NCI-H748 treated with DMSO at 0.1 percent for 48 hours (cell line): ENCODE measurements at regions not wholly inside any gene's neighbourhood (a gene's known extent, or its start where the extent isn't known, plus 50 kb on each side); places are given as distances from the start of the nearest gene placed in this dataset.

Source experiments
- DNase-seq: peaks from one replicate; lab custom pipeline; 2025; lab: John Stamatoyannopoulos, UW

DNA sequence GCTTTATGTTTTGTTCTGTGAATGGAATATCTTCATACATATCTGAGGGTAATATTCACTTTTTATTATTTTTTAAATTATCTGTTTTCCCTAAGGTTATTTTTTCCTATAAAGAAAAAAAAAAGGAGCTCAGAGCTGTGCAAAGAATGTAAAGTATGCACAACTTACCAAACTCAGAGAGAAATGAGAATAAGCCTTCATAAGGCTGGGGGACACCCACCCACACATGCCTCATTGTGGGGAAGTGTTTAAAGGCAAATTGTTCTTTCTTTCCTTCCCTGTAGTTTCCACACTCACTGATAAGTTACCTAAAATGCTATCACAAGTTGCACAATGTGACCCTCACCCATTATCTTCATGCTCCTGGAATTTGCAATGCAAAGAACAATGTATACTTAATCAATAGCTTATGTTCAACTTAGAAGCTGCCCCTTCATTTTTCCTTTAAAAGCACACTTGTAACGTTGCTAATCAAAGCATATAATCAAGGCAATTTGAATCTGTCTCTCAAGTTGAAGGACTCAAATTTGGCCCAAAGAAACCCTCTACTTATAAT, 108.1 kb downstream of the GNAT3 start:
- DNase-seq = no peak

DNA sequence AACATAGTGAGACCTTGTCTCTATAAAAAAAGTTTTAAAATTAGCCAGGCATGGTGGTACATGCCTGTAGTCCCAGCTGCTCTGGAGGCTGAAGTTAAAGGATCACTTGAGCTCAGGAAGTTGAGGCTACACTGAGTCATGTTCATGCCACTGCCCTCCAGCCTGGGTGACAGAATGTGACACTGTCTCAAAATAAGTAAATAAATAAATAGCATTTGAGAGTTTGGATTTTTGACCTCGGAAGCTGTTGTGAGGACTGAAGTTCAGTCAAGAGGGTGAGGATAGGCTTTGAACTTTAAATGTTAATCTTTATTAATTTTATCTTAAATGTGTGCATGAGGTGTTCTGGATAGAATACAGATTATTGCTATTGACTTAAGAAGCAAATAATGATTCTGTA, 110.2 kb downstream of the GNAT3 start:
- DNase-seq = no peak

DNA sequence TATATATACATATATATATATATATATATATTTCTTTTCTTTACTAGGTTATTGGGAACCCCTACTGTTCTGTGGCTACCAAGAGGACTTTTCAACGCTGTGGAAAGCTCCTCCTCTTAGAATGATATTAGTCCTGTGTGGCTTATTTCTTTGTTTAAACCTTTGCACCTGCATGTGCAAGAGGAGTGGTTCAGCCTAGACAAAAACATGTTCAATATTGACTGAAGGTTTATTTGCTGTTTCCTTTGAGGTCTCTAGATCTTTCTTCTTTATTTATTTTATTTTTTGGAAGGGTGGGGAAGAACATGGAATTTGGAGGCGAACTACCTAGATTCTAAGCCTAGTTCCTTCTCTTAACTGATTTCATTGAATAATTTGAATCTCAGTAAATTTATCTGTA, 118.1 kb downstream of the GNAT3 start:
- peak; percentile 68 for DNase-seq

DNA sequence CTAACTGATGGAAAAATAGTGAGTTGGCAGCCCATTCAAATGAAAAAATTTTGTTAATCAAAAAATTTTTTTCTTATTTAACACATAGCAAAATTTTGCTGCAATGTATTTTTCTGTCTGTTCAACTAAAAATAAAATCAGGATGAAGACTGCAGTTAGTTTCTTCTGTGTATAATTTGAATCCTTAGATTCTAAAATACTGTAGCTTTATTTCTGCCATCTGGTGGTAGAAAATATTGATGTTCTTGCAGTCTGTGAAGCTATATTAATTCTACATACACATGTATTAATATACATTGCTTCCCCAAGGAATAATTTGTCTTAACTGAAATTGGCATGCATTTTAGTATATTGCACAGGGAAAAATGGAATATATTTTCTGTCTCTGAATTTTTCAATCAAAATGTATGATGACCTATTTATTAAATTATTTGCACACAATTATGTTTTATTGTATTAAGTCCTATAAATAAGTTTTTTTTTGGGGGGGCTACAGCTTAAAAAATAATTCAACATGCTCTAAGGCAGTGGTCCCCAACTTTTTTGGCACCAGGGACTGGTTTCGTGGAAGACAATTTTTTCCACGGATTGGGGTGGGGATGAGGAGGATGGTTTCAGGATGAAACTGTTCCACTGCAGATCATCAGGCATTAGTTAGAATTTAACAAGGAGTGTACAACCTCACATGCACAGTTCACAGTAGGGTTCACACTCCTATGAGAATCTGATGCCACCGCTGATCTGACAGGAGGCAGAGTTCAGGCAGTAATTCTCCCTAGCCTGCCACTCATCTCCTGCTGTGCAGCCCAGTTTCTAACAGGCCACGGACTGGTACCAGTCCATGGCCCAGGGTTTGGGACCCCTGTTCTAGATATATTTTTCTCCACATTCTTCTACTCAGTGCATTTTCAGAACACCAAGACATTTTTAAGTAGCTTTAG, 119.4 kb downstream of the GNAT3 start:
- peak; percentile 15 for DNase-seq

DNA sequence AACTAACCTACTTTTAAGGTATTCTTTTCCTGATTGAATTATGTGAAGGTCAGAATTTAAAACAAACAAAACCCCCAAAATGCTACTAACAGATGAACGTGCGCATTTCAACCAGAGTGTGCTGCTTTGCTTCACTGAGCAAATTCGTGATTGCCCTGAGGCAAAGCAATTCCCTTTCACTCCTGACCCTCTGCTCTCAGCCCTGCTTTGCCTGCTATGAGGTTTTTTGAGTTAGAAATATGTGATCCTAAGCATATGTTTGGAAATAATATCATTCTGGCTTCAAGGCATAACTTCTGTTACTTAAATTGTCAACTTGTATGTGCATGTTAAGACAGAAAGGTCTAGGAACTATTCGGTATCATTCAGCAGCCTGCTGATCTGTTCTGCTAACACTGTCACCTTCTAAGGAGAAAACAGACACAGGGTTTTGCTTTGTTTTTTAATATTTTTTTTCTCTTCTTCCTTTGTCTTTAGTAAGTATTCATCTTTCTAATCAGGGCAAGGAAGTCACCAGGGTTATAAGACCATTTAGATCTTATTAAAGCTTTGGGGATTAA, 124.2 kb downstream of the GNAT3 start:
- no peak for DNase-seq

DNA sequence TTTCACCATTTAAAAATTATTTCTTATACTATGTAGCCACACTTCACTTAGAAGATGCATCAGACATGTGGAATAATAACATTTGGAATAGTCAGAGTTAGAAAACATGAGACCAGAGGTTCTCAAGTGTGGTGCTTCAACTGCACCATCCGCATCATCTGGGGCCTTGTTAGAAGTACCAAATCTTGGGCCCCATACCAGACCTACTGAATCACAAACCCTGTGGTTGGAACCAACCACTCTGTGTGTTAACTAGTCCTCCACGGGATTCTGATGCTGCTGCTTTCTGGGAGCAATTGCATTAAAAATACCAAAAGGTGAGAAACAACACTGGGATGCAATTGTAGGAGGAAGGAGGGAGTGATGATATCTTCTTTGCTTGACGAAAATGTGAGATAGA, 125.2 kb downstream of the GNAT3 start:
- DNase-seq = no peak

DNA sequence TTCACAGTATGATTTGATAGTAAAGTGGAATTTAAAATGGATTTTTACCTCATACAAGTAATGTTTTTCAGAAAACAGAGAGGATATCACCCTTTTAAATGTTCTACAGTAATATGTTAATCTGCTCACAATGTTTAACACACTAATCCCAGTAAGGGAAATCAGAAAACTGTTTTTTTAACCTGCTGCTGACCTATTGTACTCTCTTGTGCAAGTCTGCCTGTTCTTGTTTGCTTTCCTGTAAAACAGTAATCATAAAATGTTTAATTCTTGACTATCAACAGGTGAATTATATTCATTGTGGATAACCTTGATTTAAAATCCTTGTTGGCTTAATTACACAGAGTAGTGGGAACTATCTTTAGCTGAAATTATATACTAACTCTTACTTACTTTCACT, 126.4 kb downstream of the GNAT3 start:
- no peak for DNase-seq

GRCh38 chr7:80380957-80381356, 130.9 kb downstream of the GNAT3 start:
- no peak for DNase-seq

DNA sequence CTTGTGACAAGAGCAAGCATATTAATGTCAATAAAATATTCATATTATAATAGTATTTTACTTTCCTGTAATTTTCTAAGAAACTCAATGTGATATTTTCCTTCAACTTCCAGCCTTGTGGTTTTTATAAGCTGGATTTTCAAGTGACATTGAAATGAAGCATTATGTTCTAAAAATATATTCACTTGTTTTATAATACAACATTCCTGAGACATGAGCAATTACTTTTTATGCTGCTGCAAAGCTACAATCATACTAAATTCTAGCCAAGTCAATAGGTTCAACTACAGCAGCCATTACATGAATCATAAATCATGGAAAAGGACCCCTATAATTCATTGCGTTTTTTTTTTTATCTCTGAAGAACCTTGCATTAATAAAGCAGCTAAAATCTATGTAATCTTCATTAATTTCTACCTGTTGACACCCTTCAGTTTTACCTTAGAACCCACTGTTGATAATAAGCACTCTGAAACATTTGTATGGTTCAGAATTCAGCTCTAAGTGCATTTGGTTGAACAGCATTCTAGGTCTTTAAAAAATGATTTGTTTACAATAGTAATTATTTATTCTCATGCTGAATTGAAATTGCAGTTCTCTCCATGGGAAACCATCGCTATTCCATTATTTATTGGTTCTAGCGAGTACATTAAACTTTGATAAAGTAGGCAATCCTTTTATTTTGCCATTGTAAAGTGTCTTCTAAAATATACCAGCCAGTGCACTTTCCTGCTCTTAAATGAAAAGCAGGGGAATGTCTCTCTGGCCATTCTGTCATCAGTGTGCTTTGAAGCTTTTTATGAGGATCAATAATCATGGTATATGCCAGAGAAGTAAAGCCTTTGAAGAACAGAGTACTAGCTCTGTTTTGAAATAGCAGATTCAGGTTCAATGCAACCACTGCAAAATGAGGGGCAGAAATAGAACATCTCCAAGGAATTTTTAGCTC, 132.6 kb downstream of the GNAT3 start:
- no peak for DNase-seq

- no peak for DNase-seq
Measured at GRCh38 chr7:80374321-80374720, 137.5 kb downstream of the GNAT3 start.

GRCh38 chr7:80373429-80374032, 138.3 kb downstream of the GNAT3 start:
- DNase-seq = no peak

DNA sequence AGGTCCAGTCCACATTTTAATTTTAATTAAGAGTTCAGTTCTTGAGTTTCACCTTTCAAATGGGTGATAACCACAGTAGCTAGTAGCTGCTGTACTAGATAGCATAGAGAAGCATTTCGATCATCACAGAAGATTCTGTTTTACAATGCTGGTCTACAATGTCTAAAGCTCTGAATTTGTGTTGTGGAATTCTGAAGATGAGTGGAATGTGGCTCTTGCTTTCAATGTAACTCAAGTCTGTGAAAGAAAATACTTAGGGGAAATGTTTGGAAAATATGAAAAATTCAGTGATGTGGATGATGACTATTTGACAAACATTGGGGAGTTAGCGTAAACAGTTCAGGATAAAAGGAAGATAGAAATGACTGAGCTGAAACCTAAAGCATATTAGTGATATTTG, 139.4 kb downstream of the GNAT3 start:
- no peak for DNase-seq

GRCh38 chr7:80370587-80370986, 141.3 kb downstream of the GNAT3 start:
- no peak for DNase-seq

DNA sequence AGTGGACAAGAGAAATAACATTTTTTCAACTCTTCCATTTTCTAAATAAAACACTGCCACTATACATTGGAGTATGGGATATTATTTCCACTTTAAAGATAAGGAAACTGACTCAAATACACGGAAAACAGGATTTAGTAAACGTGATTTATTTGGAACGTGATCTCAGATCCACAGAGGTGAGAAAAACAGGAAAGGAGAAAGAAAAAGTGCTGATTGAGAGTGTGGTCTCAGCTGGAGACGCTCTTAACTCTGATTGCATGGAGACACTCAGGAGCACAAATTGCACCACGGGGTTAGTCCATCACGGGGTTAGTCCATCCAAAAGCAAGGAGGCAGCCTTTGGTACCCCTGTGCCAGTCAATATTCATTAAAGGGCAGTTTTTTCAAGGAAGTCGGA, 142.5 kb downstream of the GNAT3 start:
- DNase-seq = no peak

DNA sequence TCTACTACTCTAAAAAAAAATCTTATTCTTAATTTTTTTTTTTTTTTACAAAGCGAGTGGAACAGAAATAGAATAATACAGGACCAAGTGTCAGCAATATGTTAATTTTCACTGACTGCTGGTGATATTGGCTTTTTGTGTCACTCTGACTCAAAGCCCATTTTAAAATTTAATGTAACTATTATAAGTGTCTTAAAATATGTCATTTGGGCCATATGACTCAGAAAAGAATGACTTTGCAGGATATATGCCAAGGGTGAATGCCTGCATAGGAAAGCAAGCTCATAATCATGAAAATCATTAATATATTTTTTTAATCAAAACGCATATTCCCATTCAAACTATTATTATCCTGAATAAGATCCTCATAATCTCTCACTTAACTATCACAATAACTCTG, 149.2 kb downstream of the GNAT3 start:
- DNase-seq = no peak

DNA sequence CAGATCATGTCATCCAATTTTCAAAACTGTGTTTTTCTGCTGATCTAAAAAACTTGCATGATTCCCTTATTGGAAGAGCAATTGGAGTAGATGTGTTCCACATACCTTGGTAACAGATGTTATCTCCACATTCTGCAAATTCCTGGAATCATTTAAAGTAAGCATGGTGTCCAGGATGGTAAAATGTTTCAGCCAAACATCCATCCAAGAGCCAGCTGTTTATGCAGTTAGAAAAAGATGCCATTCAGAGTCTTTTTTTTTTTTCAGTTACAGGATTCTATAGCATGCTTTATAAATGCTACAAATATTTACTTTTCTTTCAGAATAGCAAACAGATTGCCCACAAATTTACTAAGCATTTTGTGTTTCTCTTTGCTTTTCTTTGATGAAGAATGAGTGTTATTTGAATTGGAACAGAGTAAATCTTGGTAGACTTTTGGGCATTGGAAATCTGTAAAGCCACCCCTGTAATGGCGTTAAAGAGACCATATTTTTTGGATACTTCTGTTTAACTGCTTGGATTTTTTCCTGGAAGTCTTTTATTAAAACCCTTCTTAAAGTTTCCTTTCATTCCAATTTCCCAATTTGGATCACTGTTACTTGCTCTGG, 149.8 kb downstream of the GNAT3 start:
- DNase-seq = no peak

GRCh38 chr7:80359476-80359875, 152.4 kb downstream of the GNAT3 start:
- DNase-seq = no peak

DNA sequence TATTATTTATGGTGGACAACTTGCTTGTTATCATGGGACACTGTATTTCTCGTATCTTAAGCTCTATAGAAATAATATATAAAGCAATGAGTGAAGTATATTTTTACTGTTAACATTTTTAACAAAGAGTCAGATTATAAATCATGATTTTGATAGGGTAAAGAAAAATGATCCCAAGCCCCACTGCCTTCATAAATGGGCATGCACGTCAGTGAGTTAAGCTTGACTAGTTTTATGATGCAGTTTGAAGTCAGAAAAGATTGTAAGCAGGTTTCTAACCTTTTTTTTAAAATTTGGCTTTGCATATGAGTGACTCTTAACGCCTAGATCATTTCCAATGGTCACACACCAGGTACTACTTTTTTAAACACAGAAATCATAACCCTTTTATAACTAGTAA, 152.8 kb downstream of the GNAT3 start:
- DNase-seq = no peak

DNA sequence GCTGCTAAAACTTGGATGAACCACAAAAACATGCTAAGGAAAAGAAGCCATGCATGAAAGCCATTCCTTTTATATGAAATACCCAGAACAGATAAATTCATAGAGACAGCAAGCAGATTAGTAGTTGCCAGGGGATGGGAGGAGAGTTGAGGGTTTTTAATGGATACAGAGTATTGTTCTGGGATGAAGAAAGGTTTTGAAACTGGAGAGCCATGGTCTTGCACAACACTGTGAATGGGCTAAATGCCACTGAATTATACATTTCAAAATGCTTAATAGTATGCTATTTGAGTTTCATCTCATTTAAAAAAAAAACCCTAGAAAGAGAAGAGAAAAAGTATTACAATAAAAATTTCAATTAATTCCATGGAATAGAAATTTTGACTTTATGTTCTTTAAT, 154.3 kb downstream of the GNAT3 start:
- DNase-seq = no peak

DNA sequence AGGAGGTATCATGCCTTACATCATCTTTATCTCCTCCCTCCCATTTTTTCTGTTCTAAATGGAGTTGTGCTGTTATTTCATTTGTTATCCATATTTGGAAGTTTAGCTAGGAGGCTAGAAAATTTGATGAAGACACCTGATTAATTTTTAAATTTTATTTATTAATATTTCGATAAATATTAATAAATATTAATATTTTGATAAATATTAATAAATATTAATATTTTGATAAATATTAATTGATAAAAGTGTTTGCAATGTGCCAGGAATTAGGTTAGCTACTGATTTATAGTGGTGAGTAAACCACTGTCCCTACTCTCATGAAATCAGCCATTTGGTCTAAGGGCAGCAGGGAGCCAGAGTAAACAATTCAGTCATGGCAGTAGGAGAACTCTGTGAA, 161.4 kb downstream of the GNAT3 start:
- DNase-seq = no peak

DNA sequence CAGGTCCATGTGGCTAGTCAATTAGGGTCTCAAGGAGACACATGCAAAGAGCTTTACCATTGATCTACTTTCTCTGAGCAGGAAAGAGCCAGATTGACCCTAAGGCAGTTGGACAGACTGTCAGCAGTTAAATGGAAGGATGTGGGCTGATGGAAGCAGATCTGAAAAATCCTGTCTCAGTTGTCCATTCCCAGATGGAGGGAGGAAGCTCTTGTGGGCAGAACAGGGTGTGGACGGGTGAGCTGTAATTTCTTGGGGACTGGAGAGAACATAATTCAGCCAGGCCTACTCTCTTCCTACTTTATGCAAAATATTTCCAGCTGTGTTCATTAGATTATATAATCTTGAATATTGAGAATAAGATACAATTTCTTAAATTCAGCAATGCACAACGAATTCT, 163.6 kb downstream of the GNAT3 start:
- no peak for DNase-seq
